ENCODE measurements at regions not wholly inside any gene's neighbourhood (a gene's known extent, or its start where the extent isn't known, plus 50 kb on each side); places are given as distances from the start of the nearest gene placed in this dataset.

GRCh38 chr5:33330426-33330825, 110.3 kb upstream of the TARS1 start:
- ChIA-PET CTCF (no interaction called here), POLR2A (no interaction called here)
- H3K9me3 Mint-ChIP-seq, result no peaks in the 10 kb centered on the region
- H3K36me3 Mint-ChIP-seq, result no peaks in the 10 kb centered on the region
- no peak overlapping the region for H3K27ac Mint-ChIP-seq
- H3K4me1 Mint-ChIP-seq (ENCODE audit: low read depth), result no peaks in the 10 kb centered on the region
- H3K27me3 Mint-ChIP-seq, result peaks cover 2% of the 10 kb centered on the region
- intact Hi-C loops (cut with micrococcal nuclease), result no loop called here
- no peak for DNase-seq
- H3K4me3 Mint-ChIP-seq, result no peak overlapping the region

DNA sequence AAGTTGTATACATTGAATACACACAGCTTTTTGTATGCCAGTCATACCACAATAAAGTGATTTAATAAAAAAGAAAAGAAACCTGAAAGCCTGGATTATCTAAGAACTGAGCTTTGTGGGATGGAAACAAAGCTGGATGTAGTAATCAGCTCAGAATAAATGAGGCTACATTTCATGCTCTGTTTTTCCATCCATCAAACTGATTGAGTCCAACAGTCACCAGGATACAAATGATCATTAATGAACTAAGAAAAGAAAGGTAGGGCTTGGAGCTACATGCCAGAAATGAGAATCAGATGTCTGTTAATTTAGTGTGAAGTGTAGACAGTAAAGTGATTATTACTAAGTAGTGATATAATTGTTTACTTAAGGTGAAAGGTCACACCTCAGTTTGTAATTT, 109.8 kb upstream of the TARS1 start:
- Mint-ChIP-seq H3K9me3 (no peaks in the 10 kb centered on the region), H3K4me3 (no peak overlapping the region), H3K27ac (no peak overlapping the region), H3K4me1 (ENCODE audit: low read depth) (no peaks in the 10 kb centered on the region), H3K27me3 (peaks cover 2% of the 10 kb centered on the region), H3K36me3 (no peaks in the 10 kb centered on the region)
- POLR2A ChIA-PET, result no interaction called here
- CTCF ChIA-PET, result no interaction called here
- DNase-seq, result no peak
- intact Hi-C loops (cut with micrococcal nuclease), result no loop called here

- peaks cover under 1% of the 10 kb centered on the region for H3K27me3 Mint-ChIP-seq
- no peak for DNase-seq
- no peaks in the 10 kb centered on the region for H3K4me1 Mint-ChIP-seq (ENCODE audit: low read depth)
- ChIA-PET POLR2A (no interaction called here), CTCF (no interaction called here)
- intact Hi-C loops (cut with micrococcal nuclease), result no loop called here
- H3K4me3 Mint-ChIP-seq, result no peak overlapping the region
- no peaks in the 10 kb centered on the region for H3K36me3 Mint-ChIP-seq
- H3K9me3 Mint-ChIP-seq, result no peaks in the 10 kb centered on the region
- H3K27ac Mint-ChIP-seq, result no peak overlapping the region
Observed at GRCh38 chr5:33332804-33333203, 108.0 kb upstream of the TARS1 start.

- POLR2A ChIA-PET, result no interaction called here
Observed at GRCh38 chr5:33334829-33335228, 105.9 kb upstream of the TARS1 start.

GRCh38 chr5:33336891-33337636, 103.7 kb upstream of the TARS1 start:
- intact Hi-C loops (cut with micrococcal nuclease), result no loop called here
- DNase-seq, result no peak
- Mint-ChIP-seq H3K27me3 (peaks cover 3% of the 10 kb centered on the region), H3K4me3 (no peak overlapping the region), H3K27ac (no peak overlapping the region), H3K9me3 (peaks cover 2% of the 10 kb centered on the region), H3K4me1 (ENCODE audit: low read depth) (no peaks in the 10 kb centered on the region), H3K36me3 (no peaks in the 10 kb centered on the region)
- CTCF ChIA-PET, result no interaction called here
- POLR2A ChIA-PET, result no interaction called here

More at GRCh38 chr5:33334829-33335228, 105.9 kb upstream of the TARS1 start:
- Mint-ChIP-seq H3K27me3 (no peaks in the 10 kb centered on the region), H3K9me3 (no peaks in the 10 kb centered on the region), H3K36me3 (no peaks in the 10 kb centered on the region), H3K4me3 (no peak overlapping the region), H3K27ac (no peak overlapping the region), H3K4me1 (ENCODE audit: low read depth) (no peaks in the 10 kb centered on the region)
- CTCF ChIA-PET, result no interaction called here
- intact Hi-C loops (cut with micrococcal nuclease), result no loop called here
- no peak for DNase-seq

GRCh38 chr5:33337637-33337992, 103.2 kb upstream of the TARS1 start:
- H3K9me3 Mint-ChIP-seq, result peaks cover 2% of the 10 kb centered on the region
- no peaks in the 10 kb centered on the region for H3K4me1 Mint-ChIP-seq (ENCODE audit: low read depth)
- H3K27me3 Mint-ChIP-seq, result peaks cover 3% of the 10 kb centered on the region
- DNase-seq, result no peak
- H3K36me3 Mint-ChIP-seq, result no peaks in the 10 kb centered on the region
- no peak overlapping the region for H3K27ac Mint-ChIP-seq
- ChIA-PET POLR2A (no interaction called here), CTCF (no interaction called here)
- no peak overlapping the region for H3K4me3 Mint-ChIP-seq
- intact Hi-C loops (cut with micrococcal nuclease), result no loop called here

DNA sequence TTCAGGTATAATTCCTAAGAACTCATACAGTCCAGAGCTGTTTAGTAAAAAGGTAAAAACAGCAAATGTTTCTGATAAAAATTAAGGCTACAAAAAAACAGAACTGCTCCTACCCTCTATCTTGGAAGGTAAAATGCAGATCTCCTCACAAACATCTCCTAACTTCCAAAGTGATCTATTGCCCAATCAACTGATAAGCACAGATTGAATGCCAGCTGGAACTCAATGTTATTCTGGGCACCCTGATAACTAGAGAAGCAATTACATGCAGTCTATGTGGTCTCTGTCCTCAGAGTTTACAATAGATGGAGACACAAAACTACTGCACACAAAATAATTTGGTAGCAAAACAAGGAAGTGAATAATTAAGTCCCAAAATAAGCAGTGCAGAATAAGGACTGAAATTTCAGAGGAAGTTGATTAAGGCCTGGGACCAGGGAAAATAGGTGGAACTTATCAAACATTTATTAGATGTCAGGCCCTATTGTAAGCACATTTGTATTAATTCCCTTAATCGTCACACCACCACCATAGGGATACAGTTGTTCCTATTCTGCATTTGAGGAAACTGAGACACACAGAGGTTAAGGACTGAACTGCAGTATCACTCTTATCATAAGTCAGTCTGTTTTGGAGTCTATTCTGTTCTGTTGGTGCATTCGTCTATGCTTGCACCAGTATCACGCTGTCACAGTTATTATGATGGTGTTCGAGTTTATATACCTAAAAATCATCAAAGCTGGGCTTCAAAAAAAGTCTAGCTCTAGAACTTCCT, 102.2 kb upstream of the TARS1 start:
- Mint-ChIP-seq H3K27me3 (peaks cover 3% of the 10 kb centered on the region), H3K27ac (no peak overlapping the region), H3K4me1 (ENCODE audit: low read depth) (no peaks in the 10 kb centered on the region), H3K9me3 (peaks cover 2% of the 10 kb centered on the region), H3K36me3 (no peaks in the 10 kb centered on the region), H3K4me3 (no peak overlapping the region)
- intact Hi-C loops (cut with micrococcal nuclease), result no loop called here
- ChIA-PET POLR2A (no interaction called here), CTCF (no interaction called here)
- no peak for DNase-seq

- CTCF ChIA-PET, result no interaction called here
- peaks cover 3% of the 10 kb centered on the region for H3K27me3 Mint-ChIP-seq
- no peak overlapping the region for H3K27ac Mint-ChIP-seq
- intact Hi-C loops (cut with micrococcal nuclease), result no loop called here
- no peaks in the 10 kb centered on the region for H3K36me3 Mint-ChIP-seq
- H3K4me3 Mint-ChIP-seq, result no peak overlapping the region
- peaks cover 2% of the 10 kb centered on the region for H3K9me3 Mint-ChIP-seq
- no peaks in the 10 kb centered on the region for H3K4me1 Mint-ChIP-seq (ENCODE audit: low read depth)
- POLR2A ChIA-PET, result no interaction called here
- DNase-seq, result no peak
Observed at GRCh38 chr5:33339413-33339812, 101.4 kb upstream of the TARS1 start.

- intact Hi-C loops (cut with micrococcal nuclease), result no loop called here
- H3K4me1 Mint-ChIP-seq (ENCODE audit: low read depth), result no peaks in the 10 kb centered on the region
- DNase-seq, result no peak
- POLR2A ChIA-PET, result no interaction called here
- H3K9me3 Mint-ChIP-seq, result peaks cover 2% of the 10 kb centered on the region
- CTCF ChIA-PET, result no interaction called here
- H3K4me3 Mint-ChIP-seq, result no peak overlapping the region
- H3K36me3 Mint-ChIP-seq, result no peaks in the 10 kb centered on the region
- H3K27me3 Mint-ChIP-seq, result peaks cover 3% of the 10 kb centered on the region
- no peak overlapping the region for H3K27ac Mint-ChIP-seq
Observed at GRCh38 chr5:33340195-33340594, 100.6 kb upstream of the TARS1 start.

DNA sequence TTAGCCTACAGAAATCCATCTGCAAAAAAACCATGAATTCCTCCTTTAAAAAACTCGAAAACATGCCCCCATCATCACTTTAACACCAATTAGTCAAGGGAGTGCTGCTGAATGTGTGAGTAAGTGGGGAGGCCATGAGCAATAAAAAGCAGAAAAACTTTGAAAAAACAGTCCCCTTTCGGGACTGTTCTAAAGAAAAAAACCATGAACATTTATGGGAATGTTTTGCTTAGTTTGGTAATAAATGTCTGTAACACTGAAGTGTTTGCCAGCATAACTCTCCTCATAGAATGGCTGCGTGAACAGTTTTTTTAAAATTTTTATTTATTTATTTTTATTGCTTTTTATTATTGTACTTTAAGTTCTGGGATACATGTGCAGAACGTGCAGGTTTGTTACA, 99.4 kb upstream of the TARS1 start:
- ChIA-PET CTCF (no interaction called here), POLR2A (no interaction called here)
- H3K4me3 Mint-ChIP-seq, result no peak overlapping the region
- no peak for DNase-seq
- no peaks in the 10 kb centered on the region for H3K36me3 Mint-ChIP-seq
- no peak overlapping the region for H3K27ac Mint-ChIP-seq
- no peaks in the 10 kb centered on the region for H3K4me1 Mint-ChIP-seq (ENCODE audit: low read depth)
- peaks cover 2% of the 10 kb centered on the region for H3K9me3 Mint-ChIP-seq
- H3K27me3 Mint-ChIP-seq, result peaks cover 5% of the 10 kb centered on the region
- intact Hi-C loops (cut with micrococcal nuclease), result no loop called here

DNA sequence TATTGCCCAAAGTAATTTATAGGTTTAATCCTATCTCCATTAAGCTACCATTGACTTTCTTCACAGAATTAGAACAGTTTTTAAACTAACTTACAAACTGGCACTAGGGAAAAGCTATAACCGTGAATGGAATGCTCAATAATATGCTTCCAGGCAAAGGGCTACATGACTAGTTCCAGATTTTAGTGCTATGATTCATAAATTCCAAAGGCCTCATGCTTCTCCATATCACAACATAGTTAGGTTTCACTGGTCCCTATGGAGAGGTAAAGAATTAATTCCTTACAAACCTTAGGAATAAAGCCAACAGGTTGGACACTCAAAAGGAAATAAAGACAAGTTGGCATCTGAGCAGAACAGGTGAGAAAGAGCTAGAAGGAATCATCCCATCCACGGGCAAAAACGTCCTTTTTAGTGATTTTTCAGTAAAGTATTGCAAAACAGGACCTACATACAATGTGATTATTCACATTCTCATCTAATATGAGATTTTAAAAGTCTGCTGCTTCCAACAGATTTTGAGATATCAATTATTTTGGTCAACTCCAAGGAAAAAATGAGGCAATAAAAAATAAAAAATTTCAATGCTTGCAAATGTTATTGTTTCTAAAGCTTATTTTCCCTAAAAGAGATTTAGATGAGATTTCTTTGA, 97.0 kb upstream of the TARS1 start:
- Mint-ChIP-seq H3K36me3 (no peaks in the 10 kb centered on the region), H3K27me3 (peaks cover 5% of the 10 kb centered on the region), H3K27ac (no peak overlapping the region), H3K4me3 (no peak overlapping the region), H3K9me3 (peaks cover 2% of the 10 kb centered on the region), H3K4me1 (ENCODE audit: low read depth) (no peaks in the 10 kb centered on the region)
- intact Hi-C loops (cut with micrococcal nuclease), result no loop called here
- DNase-seq, result no peak
- ChIA-PET POLR2A (no interaction called here), CTCF (no interaction called here)

- no peak overlapping the region for H3K4me3 Mint-ChIP-seq
- DNase-seq, result no peak
- no peaks in the 10 kb centered on the region for H3K36me3 Mint-ChIP-seq
- intact Hi-C loops (cut with micrococcal nuclease), result no loop called here
- peaks cover 5% of the 10 kb centered on the region for H3K27me3 Mint-ChIP-seq
- H3K4me1 Mint-ChIP-seq (ENCODE audit: low read depth), result no peaks in the 10 kb centered on the region
- H3K27ac Mint-ChIP-seq, result no peak overlapping the region
- peaks cover 2% of the 10 kb centered on the region for H3K9me3 Mint-ChIP-seq
- ChIA-PET CTCF (no interaction called here), POLR2A (no interaction called here)
Observed at GRCh38 chr5:33346534-33346933, 94.2 kb upstream of the TARS1 start.

DNA sequence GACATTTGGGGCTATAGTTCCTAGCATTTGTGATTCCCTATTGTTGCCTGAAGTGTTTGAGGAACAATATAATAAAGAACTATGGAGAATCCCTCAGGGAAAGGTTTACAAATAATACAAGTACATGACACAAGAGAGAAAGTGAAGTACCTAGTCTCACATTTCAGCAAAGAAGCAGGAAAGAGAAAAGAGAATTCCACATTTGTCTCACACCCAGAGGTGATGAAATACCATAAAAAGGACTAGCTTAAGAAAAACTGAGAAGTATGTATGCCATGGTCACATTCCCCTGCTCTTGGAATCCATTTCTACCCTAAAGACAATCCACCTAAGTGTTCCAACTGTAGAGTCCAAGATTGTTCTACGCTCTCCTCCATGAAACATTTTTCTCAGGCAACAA, 79.0 kb upstream of the TARS1 start:
- DNase-seq, result no peak
- intact Hi-C loops (cut with micrococcal nuclease), result no loop called here
- Mint-ChIP-seq H3K4me1 (ENCODE audit: low read depth) (no peaks in the 10 kb centered on the region), H3K27ac (no peak overlapping the region), H3K36me3 (no peaks in the 10 kb centered on the region), H3K27me3 (peaks cover 3% of the 10 kb centered on the region), H3K4me3 (no peak overlapping the region), H3K9me3 (no peaks in the 10 kb centered on the region)
- ChIA-PET CTCF (no interaction called here), POLR2A (no interaction called here)

All from activated CD4-positive, alpha-beta memory T cell treated with anti-CD3 and anti-CD28 coated beads for 36 hours (primary cell).